K562 (cell line): ENCODE measurements at regions not wholly inside any gene's neighbourhood (a gene's known extent, or its start where the extent isn't known, plus 50 kb on each side); places are given as distances from the start of the nearest gene placed in this dataset.
A peak's percentile ranks its signal among the peaks of the same experiment; 100 is the strongest.

Experiments
- ARID1B ChIP-seq: fragments of 450-650 bp; IDR thresholded peaks from 2 replicates; pipeline ENCODE4 v1.6.1; 2016; ENCODE audit warnings: antibody characterized with exemption, mild to moderate bottlenecking, inconsistent platforms
- SP2 ChIP-seq: IDR thresholded peaks from 2 replicates; pipeline ENCODE4 v1.6.1; 2011; ENCODE audit warnings: mild to moderate bottlenecking, low read depth, low read length, moderate library complexity; ENCODE audit not compliant: poor library complexity, severe bottlenecking; ENCODE audit errors: extremely low read depth
- ZNF561 ChIP-seq: fragments of 450-650 bp; formaldehyde crosslinking; conservative IDR thresholded peaks from 2 replicates; pipeline ENCODE4 v1.4.0; 2020; ENCODE audit warnings: mild to moderate bottlenecking, moderate library complexity
- TF ChIP-seq, protein P1 (sequence below): fragments of 450-650 bp; IDR thresholded peaks from 2 replicates; pipeline ENCODE4 v1.6.1; 2017; ENCODE audit warnings: mild to moderate bottlenecking, moderate library complexity
- TF ChIP-seq, protein P2 (sequence below): sonication (generic); IDR thresholded peaks from 2 replicates; pipeline ENCODE4 v1.6.1; 2016
- TF ChIP-seq, protein P3 (sequence below), 2 experiments: IDR thresholded peaks in 1 of 2; conservative IDR thresholded peaks in 1 of 2; 2 replicates each; pipeline ENCODE4 v1.6.1; 2016; ENCODE audit warnings: low read depth in 2 of 2, mild to moderate bottlenecking in 1 of 2, missing compliant biosample characterization in 1 of 2, missing genetic modification characterization in 1 of 2, moderate library complexity in 1 of 2

- TF ChIP-seq, protein P1, sequence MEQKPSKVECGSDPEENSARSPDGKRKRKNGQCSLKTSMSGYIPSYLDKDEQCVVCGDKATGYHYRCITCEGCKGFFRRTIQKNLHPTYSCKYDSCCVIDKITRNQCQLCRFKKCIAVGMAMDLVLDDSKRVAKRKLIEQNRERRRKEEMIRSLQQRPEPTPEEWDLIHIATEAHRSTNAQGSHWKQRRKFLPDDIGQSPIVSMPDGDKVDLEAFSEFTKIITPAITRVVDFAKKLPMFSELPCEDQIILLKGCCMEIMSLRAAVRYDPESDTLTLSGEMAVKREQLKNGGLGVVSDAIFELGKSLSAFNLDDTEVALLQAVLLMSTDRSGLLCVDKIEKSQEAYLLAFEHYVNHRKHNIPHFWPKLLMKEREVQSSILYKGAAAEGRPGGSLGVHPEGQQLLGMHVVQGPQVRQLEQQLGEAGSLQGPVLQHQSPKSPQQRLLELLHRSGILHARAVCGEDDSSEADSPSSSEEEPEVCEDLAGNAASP: no peak
- TF ChIP-seq, protein P2, sequence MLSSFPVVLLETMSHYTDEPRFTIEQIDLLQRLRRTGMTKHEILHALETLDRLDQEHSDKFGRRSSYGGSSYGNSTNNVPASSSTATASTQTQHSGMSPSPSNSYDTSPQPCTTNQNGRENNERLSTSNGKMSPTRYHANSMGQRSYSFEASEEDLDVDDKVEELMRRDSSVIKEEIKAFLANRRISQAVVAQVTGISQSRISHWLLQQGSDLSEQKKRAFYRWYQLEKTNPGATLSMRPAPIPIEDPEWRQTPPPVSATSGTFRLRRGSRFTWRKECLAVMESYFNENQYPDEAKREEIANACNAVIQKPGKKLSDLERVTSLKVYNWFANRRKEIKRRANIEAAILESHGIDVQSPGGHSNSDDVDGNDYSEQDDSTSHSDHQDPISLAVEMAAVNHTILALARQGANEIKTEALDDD: no peak
- TF ChIP-seq ZNF561 (CRISPR knock-in tag) (no peak), ARID1B (0 out of 2 replicates have a peak, but pooled peaks have one; percentile 13), SP2 (no peak)
- TF ChIP-seq, protein P3, sequence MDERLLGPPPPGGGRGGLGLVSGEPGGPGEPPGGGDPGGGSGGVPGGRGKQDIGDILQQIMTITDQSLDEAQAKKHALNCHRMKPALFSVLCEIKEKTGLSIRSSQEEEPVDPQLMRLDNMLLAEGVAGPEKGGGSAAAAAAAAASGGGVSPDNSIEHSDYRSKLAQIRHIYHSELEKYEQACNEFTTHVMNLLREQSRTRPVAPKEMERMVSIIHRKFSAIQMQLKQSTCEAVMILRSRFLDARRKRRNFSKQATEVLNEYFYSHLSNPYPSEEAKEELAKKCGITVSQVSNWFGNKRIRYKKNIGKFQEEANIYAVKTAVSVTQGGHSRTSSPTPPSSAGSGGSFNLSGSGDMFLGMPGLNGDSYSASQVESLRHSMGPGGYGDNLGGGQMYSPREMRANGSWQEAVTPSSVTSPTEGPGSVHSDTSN (CRISPR knock-in tag; IDR thresholded peaks at IDR 0.05; ENCODE audit: low read depth): no peak
- TF ChIP-seq, protein P3 (tag; conservative IDR thresholded peaks at IDR 0.05; ENCODE audit: low read depth): peak; percentile 87
Observed at GRCh38 chr7:136424058-136424457, 444.4 kb upstream of the CHRM2 start (continued).
